K562 (cell line): ENCODE measurements at regions not wholly inside any gene's neighbourhood (a gene's known extent, or its start where the extent isn't known, plus 50 kb on each side); places are given as distances from the start of the nearest gene placed in this dataset.
A peak's percentile ranks its signal among the peaks of the same experiment; 100 is the strongest.

Experiments
- BDP1 ChIP-seq: IDR thresholded peaks from 3 replicates; pipeline ENCODE4 v1.6.1; 2011; ENCODE audit not compliant: insufficient read length, insufficient read depth
- CBFB ChIP-seq: sonication (generic); formaldehyde crosslinking; IDR thresholded peaks from 2 replicates; pipeline ENCODE4 v1.4.0; 2020; ENCODE audit warnings: mild to moderate bottlenecking, missing genetic modification reagents
- CC2D1A ChIP-seq: fragments of 450-650 bp; IDR thresholded peaks from 2 replicates; pipeline ENCODE4 v1.6.1; 2017; ENCODE audit warnings: mild to moderate bottlenecking
- CCAR2 ChIP-seq: fragments of 200-400 bp; formaldehyde crosslinking; IDR thresholded peaks from 2 replicates; pipeline ENCODE4 v1.6.1; 2017; ENCODE audit warnings: mild to moderate bottlenecking, low read depth, low read length
- MTA3 ChIP-seq: fragments of 450-650 bp; formaldehyde crosslinking; IDR thresholded peaks from 2 replicates; pipeline ENCODE4 v1.6.1; 2017; ENCODE audit warnings: mild to moderate bottlenecking, borderline replicate concordance
- NFYB ChIP-seq: IDR thresholded peaks from 2 replicates; pipeline ENCODE4 v1.6.1; 2011; ENCODE audit warnings: mild to moderate bottlenecking, moderate library complexity; ENCODE audit not compliant: insufficient read length; ENCODE audit errors: extremely low read depth
- PCBP2 ChIP-seq: fragments of 200-400 bp; formaldehyde crosslinking; IDR thresholded peaks from 2 replicates; pipeline ENCODE4 v1.6.1; 2018; ENCODE audit warnings: low read length, low read depth, mild to moderate bottlenecking, moderate library complexity; ENCODE audit not compliant: poor library complexity, severe bottlenecking
- RBM14 ChIP-seq: fragments of 200-400 bp; formaldehyde crosslinking; IDR thresholded peaks from 2 replicates; pipeline ENCODE4 v1.6.1; 2018; ENCODE audit warnings: low read depth, mild to moderate bottlenecking, low read length, moderate library complexity, borderline replicate concordance; ENCODE audit not compliant: insufficient read depth
- TCFL5 ChIP-seq: fragments of 250-450 bp; sonication (Bioruptor Pico); conservative IDR thresholded peaks from 2 replicates; pipeline ENCODE4 v1.6.1; 2021; ENCODE audit warnings: mild to moderate bottlenecking, moderate library complexity, matching md5 sums
- TFAM ChIP-seq: fragments of 250-450 bp; sonication (Bioruptor Pico); conservative IDR thresholded peaks from 2 replicates; pipeline ENCODE4 v1.5.0; 2021; ENCODE audit warnings: mild to moderate bottlenecking, moderate library complexity
- ZSCAN29 ChIP-seq: fragments of 450-650 bp; IDR thresholded peaks from 2 replicates; pipeline ENCODE4 v1.6.1; 2017
- TF ChIP-seq, protein P1 (sequence below): fragments of 250-450 bp; sonication (Bioruptor Pico); IDR thresholded peaks from 2 replicates; pipeline ENCODE4 v1.4.0; 2020
- TF ChIP-seq, protein P2 (sequence below), 3 experiments: IDR thresholded peaks in 2 of 3; conservative IDR thresholded peaks in 1 of 3; 2 replicates each; pipeline ENCODE4 v1.5.1; 2011 to 2012; ENCODE audit warnings: low read length in 3 of 3, mild to moderate bottlenecking in 3 of 3, control low read depth in 2 of 3, improper control_type of control experiment in 1 of 3, inconsistent platforms in 1 of 3, low read depth in 1 of 3, mixed read lengths in 1 of 3, moderate library complexity in 1 of 3; ENCODE audit not compliant: insufficient read depth in 2 of 3

DNA sequence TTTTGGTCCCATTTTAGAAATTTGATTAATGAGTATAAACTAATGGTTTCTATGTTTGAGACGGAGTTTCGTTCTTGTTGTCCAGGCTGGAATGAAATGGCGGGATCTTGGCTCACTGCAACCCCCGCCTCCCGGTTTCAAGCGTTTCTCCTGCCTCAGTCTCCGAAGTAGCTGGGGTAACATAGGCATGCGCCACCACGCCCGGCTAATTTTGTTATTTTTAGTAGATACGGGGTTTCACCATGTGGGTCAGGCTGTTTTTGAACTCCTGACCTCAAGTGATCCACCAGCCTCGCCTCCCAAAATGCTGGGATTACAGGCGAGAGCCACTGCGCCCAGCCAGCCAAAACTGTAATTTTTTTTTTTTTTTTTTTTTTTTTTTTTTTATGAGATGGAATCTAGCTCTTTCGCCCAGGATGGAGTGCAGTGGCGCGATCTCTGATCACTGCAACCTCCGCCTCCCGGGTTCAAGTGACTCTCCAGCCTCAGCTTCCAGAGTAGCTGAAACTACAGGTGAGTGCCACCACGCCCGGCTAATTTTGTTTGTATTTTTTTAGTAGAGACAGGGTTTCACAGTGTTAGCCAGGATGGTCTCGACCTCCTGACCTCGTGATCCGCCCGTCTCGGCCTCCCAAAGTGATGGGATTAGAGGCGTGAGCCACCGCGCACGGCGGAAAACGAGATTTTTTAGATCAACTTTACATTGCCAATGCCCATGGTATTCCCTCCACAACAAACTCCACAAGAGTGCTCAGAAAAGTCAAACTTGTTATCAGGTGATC lies 127.8 kb downstream of the HFE start (continued):
- TF ChIP-seq, protein P1, sequence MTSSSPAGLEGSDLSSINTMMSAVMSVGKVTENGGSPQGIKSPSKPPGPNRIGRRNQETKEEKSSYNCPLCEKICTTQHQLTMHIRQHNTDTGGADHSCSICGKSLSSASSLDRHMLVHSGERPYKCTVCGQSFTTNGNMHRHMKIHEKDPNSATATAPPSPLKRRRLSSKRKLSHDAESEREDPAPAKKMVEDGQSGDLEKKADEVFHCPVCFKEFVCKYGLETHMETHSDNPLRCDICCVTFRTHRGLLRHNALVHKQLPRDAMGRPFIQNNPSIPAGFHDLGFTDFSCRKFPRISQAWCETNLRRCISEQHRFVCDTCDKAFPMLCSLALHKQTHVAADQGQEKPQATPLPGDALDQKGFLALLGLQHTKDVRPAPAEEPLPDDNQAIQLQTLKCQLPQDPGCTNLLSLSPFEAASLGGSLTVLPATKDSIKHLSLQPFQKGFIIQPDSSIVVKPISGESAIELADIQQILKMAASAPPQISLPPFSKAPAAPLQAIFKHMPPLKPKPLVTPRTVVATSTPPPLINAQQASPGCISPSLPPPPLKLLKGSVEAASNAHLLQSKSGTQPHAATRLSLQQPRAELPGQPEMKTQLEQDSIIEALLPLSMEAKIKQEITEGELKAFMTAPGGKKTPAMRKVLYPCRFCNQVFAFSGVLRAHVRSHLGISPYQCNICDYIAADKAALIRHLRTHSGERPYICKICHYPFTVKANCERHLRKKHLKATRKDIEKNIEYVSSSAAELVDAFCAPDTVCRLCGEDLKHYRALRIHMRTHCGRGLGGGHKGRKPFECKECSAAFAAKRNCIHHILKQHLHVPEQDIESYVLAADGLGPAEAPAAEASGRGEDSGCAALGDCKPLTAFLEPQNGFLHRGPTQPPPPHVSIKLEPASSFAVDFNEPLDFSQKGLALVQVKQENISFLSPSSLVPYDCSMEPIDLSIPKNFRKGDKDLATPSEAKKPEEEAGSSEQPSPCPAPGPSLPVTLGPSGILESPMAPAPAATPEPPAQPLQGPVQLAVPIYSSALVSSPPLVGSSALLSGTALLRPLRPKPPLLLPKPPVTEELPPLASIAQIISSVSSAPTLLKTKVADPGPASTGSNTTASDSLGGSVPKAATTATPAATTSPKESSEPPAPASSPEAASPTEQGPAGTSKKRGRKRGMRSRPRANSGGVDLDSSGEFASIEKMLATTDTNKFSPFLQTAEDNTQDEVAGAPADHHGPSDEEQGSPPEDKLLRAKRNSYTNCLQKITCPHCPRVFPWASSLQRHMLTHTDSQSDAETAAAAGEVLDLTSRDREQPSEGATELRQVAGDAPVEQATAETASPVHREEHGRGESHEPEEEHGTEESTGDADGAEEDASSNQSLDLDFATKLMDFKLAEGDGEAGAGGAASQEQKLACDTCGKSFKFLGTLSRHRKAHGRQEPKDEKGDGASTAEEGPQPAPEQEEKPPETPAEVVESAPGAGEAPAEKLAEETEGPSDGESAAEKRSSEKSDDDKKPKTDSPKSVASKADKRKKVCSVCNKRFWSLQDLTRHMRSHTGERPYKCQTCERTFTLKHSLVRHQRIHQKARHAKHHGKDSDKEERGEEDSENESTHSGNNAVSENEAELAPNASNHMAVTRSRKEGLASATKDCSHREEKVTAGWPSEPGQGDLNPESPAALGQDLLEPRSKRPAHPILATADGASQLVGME (CRISPR knock-in tag), result no peak
- TF ChIP-seq TCFL5 (CRISPR knock-in tag) (no peak), NFYB (no peak), CCAR2 (no peak), MTA3 (no peak), CC2D1A (peak; percentile 87), TFAM (CRISPR knock-in tag) (no peak), BDP1 (no peak), RBM14 (no peak), PCBP2 (no peak), CBFB (CRISPR knock-in tag) (no peak), ZSCAN29 (no peak)
- TF ChIP-seq, protein P2, sequence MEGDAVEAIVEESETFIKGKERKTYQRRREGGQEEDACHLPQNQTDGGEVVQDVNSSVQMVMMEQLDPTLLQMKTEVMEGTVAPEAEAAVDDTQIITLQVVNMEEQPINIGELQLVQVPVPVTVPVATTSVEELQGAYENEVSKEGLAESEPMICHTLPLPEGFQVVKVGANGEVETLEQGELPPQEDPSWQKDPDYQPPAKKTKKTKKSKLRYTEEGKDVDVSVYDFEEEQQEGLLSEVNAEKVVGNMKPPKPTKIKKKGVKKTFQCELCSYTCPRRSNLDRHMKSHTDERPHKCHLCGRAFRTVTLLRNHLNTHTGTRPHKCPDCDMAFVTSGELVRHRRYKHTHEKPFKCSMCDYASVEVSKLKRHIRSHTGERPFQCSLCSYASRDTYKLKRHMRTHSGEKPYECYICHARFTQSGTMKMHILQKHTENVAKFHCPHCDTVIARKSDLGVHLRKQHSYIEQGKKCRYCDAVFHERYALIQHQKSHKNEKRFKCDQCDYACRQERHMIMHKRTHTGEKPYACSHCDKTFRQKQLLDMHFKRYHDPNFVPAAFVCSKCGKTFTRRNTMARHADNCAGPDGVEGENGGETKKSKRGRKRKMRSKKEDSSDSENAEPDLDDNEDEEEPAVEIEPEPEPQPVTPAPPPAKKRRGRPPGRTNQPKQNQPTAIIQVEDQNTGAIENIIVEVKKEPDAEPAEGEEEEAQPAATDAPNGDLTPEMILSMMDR (IDR thresholded peaks at IDR 0.05 in 2 of 3, conservative IDR thresholded peaks at IDR 0.05 in 1 of 3; ENCODE audit: insufficient read depth in 2 of 3, low read depth in 1 of 3, low read length in 3 of 3), result no peak
